Breast epithelium (tissue), 4 donors: ENCODE measurements at regions not wholly inside any gene's neighbourhood (a gene's known extent, or its start where the extent isn't known, plus 50 kb on each side); places are given as distances from the start of the nearest gene placed in this dataset.

Source experiments
- DNase-seq, 2 donors: peaks; one replicate each; pipeline ENCODE4 v3.0.0-alpha.2; 2019; ENCODE audit warnings: low spot score in 2 of 2
- H3K27ac ChIP-seq, 2 donors: fragments of 200-600 bp; sonication (generic) in 1 of 2; one replicate each; pipeline ENCODE4 v1.5.1; 2016 to 2019; ENCODE audit warnings: mild to moderate bottlenecking in 1 of 2
- H3K27me3 ChIP-seq, 2 donors: fragments of 200-600 bp; sonication (generic) in 1 of 2; one replicate each; pipeline versions ENCODE4 v1.5.1 to v1.6.0; 2017 to 2019; ENCODE audit warnings: control low read depth in 1 of 2, mild to moderate bottlenecking in 1 of 2
- H3K36me3 ChIP-seq: fragments of 200-600 bp; one replicate; pipeline ENCODE4 v1.5.1; 2019
- H3K4me1 ChIP-seq, 2 donors: fragments of 200-600 bp; sonication (generic); one replicate each; pipeline ENCODE4 v1.5.1; 2016 to 2019; ENCODE audit warnings: control low read depth in 1 of 2
- H3K4me3 ChIP-seq, 3 donors: fragments of 200-600 bp; sonication (generic); 1 replicate in 2 of 3; 2 replicates in 1 of 3; pipeline ENCODE4 v1.5.1; 2016 to 2019; ENCODE audit warnings: mild to moderate bottlenecking in 3 of 3, moderate library complexity in 2 of 3
- H3K9me3 ChIP-seq, 2 donors: fragments of 200-600 bp; sonication (generic) in 1 of 2; one replicate each; pipeline ENCODE4 v1.5.1; 2016 to 2019; ENCODE audit warnings: control low read depth in 1 of 2
- CTCF ChIP-seq, 3 donors: fragments of 450-650 bp; IDR thresholded peaks; one replicate each; pipeline ENCODE4 v1.5.1; 2016 to 2017; ENCODE audit warnings: antibody characterized with exemption in 3 of 3, mild to moderate bottlenecking in 3 of 3, moderate library complexity in 3 of 3
- POLR2A ChIP-seq: fragments of 450-650 bp; IDR thresholded peaks from one replicate; pipeline ENCODE4 v1.6.1; 2016; ENCODE audit warnings: antibody characterized with exemption, mild to moderate bottlenecking, moderate library complexity
- POLR2AphosphoS5 ChIP-seq, 3 donors: sonication (generic); formaldehyde crosslinking; IDR thresholded peaks; one replicate each; pipeline ENCODE4 v1.6.1; 2017; ENCODE audit warnings: antibody characterized with exemption in 3 of 3
- intact Hi-C: fragments of 100-400 bp; cut with DNase I; formaldehyde crosslinking; loops from one replicate; pipeline ENCODE4 v1.15.1; 2023; ENCODE audit warnings: low total_unique reads

GRCh38 chr4:55018978-55019377, 106.4 kb downstream of the KDR start:
- no peak for DNase-seq
- Histone ChIP-seq H3K9me3 (no peaks in the 10 kb centered on the region), H3K36me3 (no peaks in the 10 kb centered on the region), H3K27ac (no peak overlapping the region), H3K4me1 (no peaks in the 10 kb centered on the region), H3K27me3 (no peaks in the 10 kb centered on the region), H3K4me3 (no peak overlapping the region)
- TF ChIP-seq CTCF (IDR thresholded peaks at IDR 0.05) (no peak), POLR2A (no peak), POLR2AphosphoS5 (IDR thresholded peaks at IDR 0.05) (no peak)
- intact Hi-C loops = no loop called here

GRCh38 chr4:55018521-55018920, 106.9 kb downstream of the KDR start:
- TF ChIP-seq POLR2A (no peak), POLR2AphosphoS5 (IDR thresholded peaks at IDR 0.05) (no peak), CTCF (IDR thresholded peaks at IDR 0.05) (no peak)
- intact Hi-C loops = no loop called here
- no peaks in the 10 kb centered on the region for H3K27me3 ChIP-seq

GRCh38 chr4:55017406-55017805, 108.0 kb downstream of the KDR start:
- no peak overlapping the region for H3K4me3 ChIP-seq
- TF ChIP-seq CTCF (IDR thresholded peaks at IDR 0.05) = no peak
- no peak for TF ChIP-seq POLR2A
- no peak for TF ChIP-seq POLR2AphosphoS5 (IDR thresholded peaks at IDR 0.05)
- no peaks in the 10 kb centered on the region for H3K4me1 ChIP-seq
- H3K27ac ChIP-seq = no peak overlapping the region
- no peak for DNase-seq
- H3K36me3 ChIP-seq = no peaks in the 10 kb centered on the region
- H3K9me3 ChIP-seq = no peaks in the 10 kb centered on the region
- intact Hi-C loops = no loop called here
- no peaks in the 10 kb centered on the region for H3K27me3 ChIP-seq

More at GRCh38 chr4:55018521-55018920, 106.9 kb downstream of the KDR start:
- Histone ChIP-seq H3K4me3 (no peak overlapping the region), H3K27ac (no peak overlapping the region), H3K4me1 (no peaks in the 10 kb centered on the region), H3K9me3 (no peaks in the 10 kb centered on the region), H3K36me3 (no peaks in the 10 kb centered on the region)
- DNase-seq = no peak

GRCh38 chr4:55016131-55016530, 109.3 kb downstream of the KDR start:
- no peak for DNase-seq
- TF ChIP-seq POLR2A (no peak), CTCF (IDR thresholded peaks at IDR 0.05) (no peak), POLR2AphosphoS5 (IDR thresholded peaks at IDR 0.05) (no peak)
- Histone ChIP-seq H3K27ac (no peak overlapping the region), H3K9me3 (no peaks in the 10 kb centered on the region), H3K36me3 (no peaks in the 10 kb centered on the region), H3K4me3 (no peak overlapping the region), H3K4me1 (no peaks in the 10 kb centered on the region), H3K27me3 (no peaks in the 10 kb centered on the region)
- intact Hi-C loops = no loop called here

GRCh38 chr4:55014876-55015275, 110.5 kb downstream of the KDR start:
- no peaks in the 10 kb centered on the region for H3K4me1 ChIP-seq
- no peaks in the 10 kb centered on the region for H3K9me3 ChIP-seq
- no peak for TF ChIP-seq CTCF (IDR thresholded peaks at IDR 0.05)
- no peak for TF ChIP-seq POLR2A
- TF ChIP-seq POLR2AphosphoS5 (IDR thresholded peaks at IDR 0.05) = no peak
- H3K36me3 ChIP-seq = no peaks in the 10 kb centered on the region
- no peak for DNase-seq
- H3K27me3 ChIP-seq = no peaks in the 10 kb centered on the region
- intact Hi-C loops = no loop called here
- no peak overlapping the region for H3K27ac ChIP-seq
- no peak overlapping the region for H3K4me3 ChIP-seq
